H7 (cell line): ENCODE measurements at regions not wholly inside any gene's neighbourhood (a gene's known extent, or its start where the extent isn't known, plus 50 kb on each side); places are given as distances from the start of the nearest gene placed in this dataset.
"Not testable (repeated sequence)": the region's sequence is repeated elsewhere in the genome, so short reads cannot be mapped to it uniquely, and the experiment has no call there.

Experiments
- DNase-seq: peaks from one replicate; pipeline ENCODE4 v3.0.0; 2012
- H3K27me3 ChIP-seq: 2 replicates; pipeline ENCODE4 v1.6.0; 2011; ENCODE audit warnings: mild to moderate bottlenecking, low read length; ENCODE audit not compliant: control insufficient read depth, insufficient read depth
- H3K36me3 ChIP-seq: replicated peaks from 2 replicates; pipeline ENCODE4 v1.5.1; 2011; ENCODE audit warnings: low read length; ENCODE audit not compliant: control insufficient read depth, insufficient read depth
- H3K4me3 ChIP-seq: 2 replicates; pipeline ENCODE4 v1.5.1; 2011; ENCODE audit warnings: low read depth, mild to moderate bottlenecking, control low read depth, low read length, moderate library complexity; ENCODE audit not compliant: insufficient read depth

GRCh38 chr18:49707599-49707998 is 105.7 kb downstream of the ACAA2 start:
- Histone ChIP-seq H3K4me3 (no peak overlapping the region), H3K27me3 (no peaks in the 10 kb centered on the region), H3K36me3 (no peaks in the 10 kb centered on the region)
- no peak for DNase-seq

DNA sequence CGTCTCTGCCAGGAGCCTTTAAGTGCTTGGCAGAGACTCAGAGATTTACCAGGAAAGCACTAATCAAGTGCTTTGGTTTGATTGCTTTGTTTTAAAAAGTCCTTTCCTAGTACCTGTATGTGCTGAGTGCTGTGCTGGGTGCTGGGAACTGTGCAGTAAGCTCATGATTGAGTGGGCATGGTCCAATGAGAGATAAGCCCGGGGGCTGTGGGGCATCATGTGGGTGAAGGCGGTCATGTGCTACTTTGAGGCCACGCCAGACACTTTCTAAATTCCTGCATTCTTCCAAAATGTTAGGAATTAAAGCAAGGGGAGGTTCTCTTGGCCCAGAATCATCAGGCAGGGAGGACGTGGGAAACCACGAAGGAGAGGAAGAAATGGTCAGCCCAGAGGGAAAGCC is 109.0 kb downstream of the ACAA2 start:
- Histone ChIP-seq H3K36me3 (no peaks in the 10 kb centered on the region), H3K27me3 (no peaks in the 10 kb centered on the region), H3K4me3 (no peak overlapping the region)
- no peak for DNase-seq

- H3K36me3 ChIP-seq, result no peaks in the 10 kb centered on the region
- DNase-seq, result no peak
- H3K4me3 ChIP-seq, result no peak overlapping the region
- H3K27me3 ChIP-seq, result no peaks in the 10 kb centered on the region
These were observed 112.1 kb downstream of the ACAA2 start for GRCh38 chr18:49701190-49701589.

- Histone ChIP-seq H3K27me3 (no peaks in the 10 kb centered on the region), H3K4me3 (no peak overlapping the region), H3K36me3 (no peaks in the 10 kb centered on the region)
- no peak for DNase-seq
These were observed 114.0 kb downstream of the ACAA2 start for GRCh38 chr18:49699303-49699702.

GRCh38 chr18:49698525-49699025 is 114.8 kb downstream of the ACAA2 start:
- DNase-seq, result no peak
- Histone ChIP-seq H3K4me3 (no peak overlapping the region), H3K27me3 (no peaks in the 10 kb centered on the region), H3K36me3 (no peaks in the 10 kb centered on the region)

DNA sequence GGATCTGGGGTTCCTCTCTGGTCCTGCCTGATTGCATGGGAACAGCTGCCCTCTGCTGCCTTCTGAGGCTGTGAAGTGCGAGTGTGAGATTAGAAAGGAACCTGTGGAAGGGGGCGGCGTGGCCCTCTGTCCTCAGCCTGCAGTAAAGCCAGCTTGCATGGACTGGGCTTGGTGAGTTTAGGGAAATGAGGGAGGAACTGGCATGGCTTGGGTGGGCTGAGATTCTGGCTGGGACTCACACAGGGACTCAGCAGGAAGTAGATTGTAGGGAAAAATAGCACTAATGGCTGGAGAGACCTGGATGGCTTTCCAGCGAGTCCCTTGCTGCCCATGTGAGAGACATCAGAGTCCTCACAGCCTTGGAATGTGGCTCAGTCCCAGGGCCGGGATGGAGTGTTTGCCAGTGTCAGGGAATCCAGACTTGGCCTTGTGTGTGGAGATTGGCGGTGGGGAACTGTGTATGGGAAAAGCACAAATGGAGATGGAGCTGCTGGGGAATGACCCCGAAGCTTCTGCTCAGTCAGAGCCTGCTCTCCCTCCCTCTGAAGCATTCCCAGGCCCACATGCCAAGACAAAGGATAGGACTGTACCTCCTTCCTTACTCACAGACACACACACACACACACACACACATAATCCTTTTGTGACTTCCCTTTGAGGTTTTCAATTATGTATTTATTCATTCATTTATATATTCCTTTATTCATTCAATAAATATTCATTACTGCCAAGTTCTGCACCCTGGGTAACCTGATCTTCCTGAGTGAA is 115.4 kb downstream of the ACAA2 start:
- Histone ChIP-seq H3K27me3 (no peaks in the 10 kb centered on the region), H3K36me3 (no peaks in the 10 kb centered on the region), H3K4me3 (no peak overlapping the region)
- peak; percentile 57 for DNase-seq

- Histone ChIP-seq H3K36me3 (no peaks in the 10 kb centered on the region), H3K27me3 (no peaks in the 10 kb centered on the region)
- DNase-seq, result no peak
These were observed 116.3 kb downstream of the ACAA2 start for GRCh38 chr18:49697049-49697448.

DNA sequence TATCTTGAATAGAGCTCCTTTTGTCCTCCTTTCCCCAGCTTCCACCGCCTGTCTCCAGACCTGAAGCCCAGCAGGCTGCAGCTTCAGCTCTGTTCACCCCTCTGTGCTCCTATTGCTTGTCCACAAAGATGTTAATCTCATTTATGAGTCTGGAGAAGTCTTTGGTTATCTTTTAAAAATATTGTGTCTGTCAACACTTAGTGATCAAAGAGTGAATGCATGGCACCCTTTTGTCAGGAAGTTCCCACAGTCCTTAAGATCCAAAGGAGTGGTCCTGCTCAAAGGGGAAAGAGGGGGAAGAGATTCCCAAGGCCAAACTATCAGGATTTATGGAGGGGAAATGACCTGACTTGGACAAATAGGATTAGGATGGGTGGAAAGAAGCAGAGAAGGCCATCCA is 118.9 kb downstream of the ACAA2 start:
- DNase-seq, result no peak
- Histone ChIP-seq H3K27me3 (no peaks in the 10 kb centered on the region), H3K36me3 (no peaks in the 10 kb centered on the region), H3K4me3 (no peak overlapping the region)

More at GRCh38 chr18:49697049-49697448, 116.3 kb downstream of the ACAA2 start:
- H3K4me3 ChIP-seq, result no peak overlapping the region

DNA sequence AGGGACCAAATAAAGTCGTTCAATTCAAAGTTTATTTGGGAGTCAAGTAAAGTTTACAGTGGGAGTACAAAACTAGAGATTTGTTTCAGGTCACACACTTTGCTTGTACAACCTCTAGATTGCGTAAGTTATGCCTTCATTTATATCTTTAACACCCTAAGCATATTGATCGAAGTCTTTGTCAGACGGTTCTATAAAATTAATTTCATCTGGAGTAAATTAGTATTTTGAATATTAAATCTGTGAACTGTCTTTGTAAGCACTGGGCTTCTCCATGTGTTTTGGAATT is 119.7 kb downstream of the ACAA2 start:
- H3K4me3 ChIP-seq, result no peak overlapping the region
- no peaks in the 10 kb centered on the region for H3K36me3 ChIP-seq
- no peak for DNase-seq
- no peaks in the 10 kb centered on the region for H3K27me3 ChIP-seq

DNA sequence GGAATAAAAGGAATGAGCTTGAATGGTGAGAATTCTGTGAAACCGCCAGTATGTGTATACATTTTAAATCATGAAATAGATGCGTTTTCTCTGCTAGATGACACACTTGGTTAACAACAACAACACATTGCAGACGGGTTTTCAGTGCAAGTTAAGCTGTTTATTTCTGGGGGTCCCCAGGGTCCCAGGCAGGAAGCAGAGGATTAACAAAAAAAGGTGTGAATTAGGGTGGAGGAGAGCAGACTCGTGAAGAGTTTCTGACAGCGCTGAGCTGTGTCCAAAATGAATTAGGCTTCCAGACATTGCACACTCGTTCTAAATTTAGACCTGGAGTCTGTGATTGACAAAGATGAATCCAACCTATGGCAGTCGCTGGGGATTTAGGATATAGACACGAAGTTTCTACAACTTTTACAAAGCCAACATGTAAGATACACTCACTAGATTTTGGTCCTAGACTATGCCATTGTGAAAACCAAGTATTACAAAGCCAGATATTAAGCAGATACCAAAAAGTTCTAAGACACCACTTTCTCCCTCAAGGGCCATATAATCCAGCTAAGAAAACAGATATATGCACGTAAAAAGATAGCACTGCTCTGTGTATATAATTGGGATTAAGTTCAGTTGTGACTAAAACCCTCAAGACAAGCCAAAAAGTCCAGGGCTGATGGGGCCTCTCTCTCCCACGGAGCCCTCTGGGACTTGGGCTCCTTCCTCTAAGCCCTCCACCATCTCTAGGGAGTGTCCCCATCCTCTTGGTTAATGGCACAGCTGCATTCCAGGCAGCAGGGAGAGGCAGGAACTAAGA is 120.2 kb downstream of the ACAA2 start:
- DNase-seq, result no peak
- Histone ChIP-seq H3K27me3 (no peaks in the 10 kb centered on the region), H3K4me3 (no peak overlapping the region)

GRCh38 chr18:49691177-49691608 is 122.1 kb downstream of the ACAA2 start:
- H3K36me3 ChIP-seq, result no peaks in the 10 kb centered on the region
- DNase-seq, result no peak
- H3K4me3 ChIP-seq, result no peak overlapping the region
- H3K27me3 ChIP-seq, result no peaks in the 10 kb centered on the region

More for the DNA sequence above, 120.2 kb downstream of the ACAA2 start:
- H3K36me3 ChIP-seq, result no peaks in the 10 kb centered on the region

DNA sequence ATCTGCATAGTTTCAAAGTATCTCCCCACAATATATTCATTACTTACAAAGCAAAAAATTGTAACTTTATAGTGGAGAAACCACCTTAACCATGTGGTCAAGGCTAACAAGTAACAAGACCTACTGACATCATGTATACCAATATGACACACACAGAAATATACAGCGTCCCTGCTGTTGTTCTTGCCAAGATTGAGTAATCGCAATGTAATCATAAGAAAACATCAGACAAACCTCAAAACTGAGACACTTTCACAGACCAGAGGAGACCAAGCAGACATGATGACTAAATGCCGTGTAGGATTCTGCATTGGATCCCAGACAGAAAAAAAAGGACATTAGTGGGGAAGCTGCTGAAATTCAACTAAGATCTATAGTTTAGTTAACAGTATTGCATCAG is 123.0 kb downstream of the ACAA2 start:
- no peak overlapping the region for H3K4me3 ChIP-seq
- H3K27me3 ChIP-seq, result no peaks in the 10 kb centered on the region
- no peaks in the 10 kb centered on the region for H3K36me3 ChIP-seq
- no peak for DNase-seq

DNA sequence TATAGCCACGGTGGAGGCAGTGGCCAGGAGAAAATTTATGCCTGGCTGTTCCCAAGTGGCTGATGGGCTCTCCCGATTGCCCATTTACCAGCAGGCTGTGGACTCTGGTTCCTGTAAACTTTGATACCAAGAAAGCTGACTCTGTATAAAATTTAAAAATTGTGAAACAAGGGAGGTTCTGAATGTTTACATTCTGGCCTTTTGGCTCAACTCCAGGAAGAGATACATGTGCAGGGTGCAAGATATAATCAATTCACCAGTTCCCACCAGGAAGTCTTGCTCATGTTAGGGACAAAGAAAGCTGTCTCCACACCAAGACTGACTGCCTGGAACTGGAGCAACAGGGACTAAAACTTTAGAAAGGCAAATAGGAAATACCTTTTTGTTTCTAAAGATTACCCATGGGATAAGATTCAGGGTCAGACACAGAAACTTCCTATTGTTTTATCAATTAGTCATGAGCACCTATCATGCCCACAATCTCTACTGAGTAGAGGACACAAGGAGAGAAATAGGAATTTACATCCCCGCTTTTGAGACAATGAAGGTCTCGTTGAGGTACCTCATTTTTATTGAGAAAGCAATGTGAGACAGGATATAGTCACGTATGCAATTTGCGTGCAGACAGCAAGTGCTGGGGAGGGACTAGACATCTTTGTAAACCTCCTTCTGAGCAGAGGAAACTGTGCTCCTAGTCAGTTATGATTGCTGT is 123.5 kb downstream of the LIPG start:
- no peak for DNase-seq
- Histone ChIP-seq H3K4me3 (no peak overlapping the region), H3K27me3 (no peaks in the 10 kb centered on the region), H3K36me3 (no peaks in the 10 kb centered on the region)

DNA sequence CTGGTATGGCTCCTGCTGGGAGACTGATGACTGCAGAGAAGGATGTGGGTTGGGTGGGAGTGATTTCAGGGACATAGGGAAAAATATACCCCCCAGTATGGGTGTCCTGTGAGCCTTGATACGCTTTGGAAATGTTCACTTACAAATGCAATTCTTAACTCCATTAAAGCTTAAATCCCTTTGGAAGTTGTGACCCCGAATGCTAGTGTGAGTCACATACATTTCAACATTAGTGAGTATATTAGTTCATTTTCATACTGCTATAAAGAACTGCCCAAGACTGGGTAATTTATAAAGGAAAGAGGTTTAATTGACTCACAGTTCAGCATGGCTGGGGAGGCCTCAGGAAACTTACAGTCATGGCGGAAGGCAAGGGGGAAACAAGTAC is 120.9 kb downstream of the LIPG start:
- H3K36me3 ChIP-seq, H3K27me3 ChIP-seq, H3K4me3 ChIP-seq, DNase-seq: not testable (repeated sequence)
